ENCODE measurements at regions not wholly inside any gene's neighbourhood (a gene's known extent, or its start where the extent isn't known, plus 50 kb on each side); places are given as distances from the start of the nearest gene placed in this dataset.

DNA sequence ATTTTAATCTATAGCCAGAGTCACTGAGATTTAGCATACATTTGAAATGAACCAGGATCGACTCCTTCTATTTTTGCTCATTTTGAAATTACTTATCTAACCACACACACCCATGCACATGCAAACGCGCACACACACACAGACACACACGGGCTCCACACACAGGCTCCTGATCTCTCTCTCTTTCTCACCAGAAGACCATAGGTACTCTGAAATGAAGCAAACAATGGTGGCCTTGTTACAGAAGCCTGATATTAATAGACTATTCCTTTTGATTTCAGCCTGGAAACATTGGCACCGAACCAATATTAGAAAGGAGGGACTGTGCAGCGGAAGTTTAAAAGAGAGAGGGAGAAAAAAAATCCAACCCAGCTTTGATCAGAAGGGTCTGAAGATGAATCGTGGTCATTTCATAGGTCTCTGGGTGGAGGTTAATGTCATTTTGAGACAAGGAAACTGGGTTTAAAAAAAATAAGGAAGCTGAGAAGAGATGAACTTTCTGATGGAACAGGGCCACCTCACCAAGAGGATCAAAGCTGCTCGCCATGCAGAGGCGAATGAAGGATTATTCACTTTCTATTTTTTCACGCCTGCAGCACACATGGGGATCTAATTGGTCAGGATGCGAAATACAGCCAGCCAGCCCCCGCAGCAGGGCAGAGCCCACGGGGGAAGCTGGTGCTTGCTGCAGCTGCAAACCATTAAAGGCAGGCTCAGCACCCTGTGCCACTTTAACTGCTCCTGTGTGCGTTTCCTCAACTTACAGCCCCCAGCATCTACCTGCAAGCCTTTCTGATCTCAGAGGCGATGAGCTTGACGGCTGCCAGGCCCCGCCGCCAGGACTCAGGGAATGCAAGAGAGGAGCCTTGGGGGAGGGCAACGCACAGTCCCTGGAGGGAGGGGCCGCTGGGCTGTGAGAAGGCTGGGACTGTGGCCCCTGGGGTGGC, 88.8 kb downstream of the HES1 start:
- H3K27ac ChIP-seq, result no peak overlapping the region
- H3K9me3 ChIP-seq, result no peaks in the 10 kb centered on the region
- H3K27me3 ChIP-seq, result no peaks in the 10 kb centered on the region
- DNase-seq, result no peak
- H3K4me1 ChIP-seq, result no peaks in the 10 kb centered on the region
- H3K36me3 ChIP-seq, result no peaks in the 10 kb centered on the region
- TF ChIP-seq POLR2A (IDR thresholded peaks at IDR 0.05) (no peak), CTCF (IDR thresholded peaks at IDR 0.05) (no peak)
- intact Hi-C loops (cut with DNase I; ENCODE audit: low total_unique reads), result no loop called here
- H3K4me3 ChIP-seq, result no peak overlapping the region

DNA sequence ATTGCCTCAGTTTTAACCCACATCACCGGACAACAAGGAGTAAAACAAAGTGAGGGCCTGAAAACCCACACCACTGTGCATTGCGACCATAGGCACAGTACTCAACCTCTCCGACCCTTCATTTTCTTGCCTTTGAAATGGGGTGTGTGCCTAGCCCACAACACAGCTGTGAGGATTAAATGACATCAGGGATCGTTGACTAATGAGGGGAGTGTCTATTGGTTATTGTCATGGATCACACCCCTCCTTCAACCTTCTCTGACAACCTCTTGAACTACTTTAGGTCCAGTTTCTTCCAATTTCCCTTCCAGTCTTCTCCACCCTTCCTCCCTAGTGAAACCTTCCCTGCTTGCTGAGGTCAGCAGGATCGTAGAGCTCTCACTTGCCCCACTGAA, 89.5 kb downstream of the HES1 start:
- intact Hi-C loops (cut with DNase I; ENCODE audit: low total_unique reads), result no loop called here
- no peak overlapping the region for H3K27ac ChIP-seq
- TF ChIP-seq CTCF (IDR thresholded peaks at IDR 0.05) (no peak), POLR2A (IDR thresholded peaks at IDR 0.05) (no peak)
- H3K4me3 ChIP-seq, result no peak overlapping the region
- no peaks in the 10 kb centered on the region for H3K9me3 ChIP-seq
- no peaks in the 10 kb centered on the region for H3K4me1 ChIP-seq
- H3K36me3 ChIP-seq, result no peaks in the 10 kb centered on the region
- DNase-seq, result no peak
- no peaks in the 10 kb centered on the region for H3K27me3 ChIP-seq

DNA sequence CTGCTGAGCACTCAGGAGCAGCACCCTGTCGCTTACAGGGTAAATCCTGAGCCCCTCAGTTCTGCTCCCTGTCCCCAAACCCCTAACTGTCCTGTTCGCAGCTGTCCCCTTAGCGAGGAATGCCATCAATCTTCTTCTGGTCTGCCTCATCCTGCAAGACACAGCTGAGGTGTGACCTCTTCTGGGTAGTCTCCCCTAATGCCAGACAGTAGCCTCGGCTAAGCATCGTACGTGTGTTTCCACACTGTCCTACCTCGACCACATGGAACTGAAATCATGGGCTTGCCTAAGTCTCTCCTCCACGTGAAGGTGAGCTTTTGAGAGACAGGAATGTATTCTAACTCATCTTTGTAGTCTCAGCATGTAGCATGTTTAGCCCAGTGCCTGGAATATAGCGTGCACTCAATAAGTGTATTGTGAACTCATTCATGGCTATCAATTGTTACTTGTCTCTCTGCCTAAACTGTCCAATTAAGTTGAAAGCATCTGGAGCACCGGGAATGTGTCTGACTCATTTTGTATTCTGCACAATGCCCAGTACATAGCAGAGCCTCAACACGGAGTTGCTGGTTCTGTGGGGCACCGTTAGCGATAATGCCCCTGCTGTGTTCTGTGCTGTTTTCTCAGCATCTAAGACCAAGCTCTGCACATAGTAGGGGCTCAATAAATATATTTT, 90.2 kb downstream of the HES1 start:
- Histone ChIP-seq H3K4me1 (no peaks in the 10 kb centered on the region), H3K36me3 (no peaks in the 10 kb centered on the region), H3K27me3 (no peaks in the 10 kb centered on the region), H3K9me3 (no peaks in the 10 kb centered on the region), H3K4me3 (no peak overlapping the region), H3K27ac (no peak overlapping the region)
- intact Hi-C loops (cut with DNase I; ENCODE audit: low total_unique reads), result no loop called here
- TF ChIP-seq POLR2A (IDR thresholded peaks at IDR 0.05) (no peak), CTCF (IDR thresholded peaks at IDR 0.05) (no peak)
- no peak for DNase-seq

- no peaks in the 10 kb centered on the region for H3K36me3 ChIP-seq
- H3K27me3 ChIP-seq, result no peaks in the 10 kb centered on the region
- no peaks in the 10 kb centered on the region for H3K4me1 ChIP-seq
- intact Hi-C loops (cut with DNase I; ENCODE audit: low total_unique reads), result no loop called here
- no peak for DNase-seq
- TF ChIP-seq CTCF (IDR thresholded peaks at IDR 0.05) (no peak), POLR2A (IDR thresholded peaks at IDR 0.05) (no peak)
- H3K9me3 ChIP-seq, result no peaks in the 10 kb centered on the region
- no peak overlapping the region for H3K27ac ChIP-seq
- H3K4me3 ChIP-seq, result no peak overlapping the region
Measured at GRCh38 chr3:194231929-194232832, 96.2 kb downstream of the HES1 start.
